OCI-LY1 (cell line): ENCODE measurements at regions not wholly inside any gene's neighbourhood (a gene's known extent, or its start where the extent isn't known, plus 50 kb on each side); places are given as distances from the start of the nearest gene placed in this dataset.

Source experiments
- H2AFZ ChIP-seq: fragments of 200-600 bp; sonication (generic), shearing (Covaris generic); 2 replicates; pipeline ENCODE4 v1.6.0; 2014; ENCODE audit warnings: antibody characterized with exemption, mild to moderate bottlenecking, low read length
- H3F3A ChIP-seq: fragments of 200-600 bp; sonication (generic), shearing (Covaris generic); 2 replicates; pipeline ENCODE4 v1.6.0; 2014; ENCODE audit warnings: mild to moderate bottlenecking, antibody characterized with exemption, low read length, moderate library complexity; ENCODE audit not compliant: insufficient read depth
- H3K27ac ChIP-seq: fragments of 200-600 bp; sonication (generic); 2 replicates; pipeline ENCODE4 v1.5.1; 2014; ENCODE audit warnings: low read length, mixed run types, mild to moderate bottlenecking, low read depth; ENCODE audit not compliant: poor library complexity, severe bottlenecking
- H3K27me3 ChIP-seq: fragments of 200-600 bp; sonication (generic); 2 replicates; pipeline ENCODE4 v1.6.0; 2014; ENCODE audit warnings: antibody characterized with exemption, mild to moderate bottlenecking, low read length, moderate library complexity; ENCODE audit not compliant: insufficient read depth
- H3K36me3 ChIP-seq: fragments of 200-600 bp; sonication (generic); 2 replicates; pipeline ENCODE4 v1.6.1; 2014; ENCODE audit warnings: mild to moderate bottlenecking, antibody characterized with exemption, low read length, moderate library complexity, mixed read lengths; ENCODE audit not compliant: insufficient read depth
- H3K4me1 ChIP-seq: fragments of 200-600 bp; sonication (generic); 2 replicates; pipeline ENCODE4 v1.5.1; 2014; ENCODE audit warnings: mild to moderate bottlenecking, low read length, moderate library complexity; ENCODE audit not compliant: insufficient read depth, severe bottlenecking
- H3K4me2 ChIP-seq: fragments of 200-600 bp; sonication (generic), shearing (Covaris generic); 2 replicates; pipeline ENCODE4 v1.6.1; 2014; ENCODE audit warnings: low read length
- H3K4me3 ChIP-seq: fragments of 200-600 bp; sonication (generic); 2 replicates; pipeline ENCODE4 v1.5.1; 2014; ENCODE audit warnings: low read length, low read depth, mild to moderate bottlenecking, mixed read lengths; ENCODE audit not compliant: poor library complexity, severe bottlenecking
- H3K79me2 ChIP-seq: fragments of 200-600 bp; shearing (Covaris generic); 2 replicates; pipeline ENCODE4 v1.6.1; 2016; ENCODE audit warnings: mixed run types, low read length, mixed read lengths; ENCODE audit not compliant: insufficient read depth
- H3K9ac ChIP-seq: fragments of 200-600 bp; sonication (generic), shearing (Covaris generic); 2 replicates; pipeline ENCODE4 v1.6.1; 2014; ENCODE audit warnings: mild to moderate bottlenecking, low read length, mixed read lengths
- H3K9me2 ChIP-seq: fragments of 200-600 bp; sonication (generic), shearing (Covaris generic); 2 replicates; pipeline ENCODE4 v1.6.1; 2014; ENCODE audit warnings: low read depth, mild to moderate bottlenecking, low read length, mixed read lengths
- H3K9me3 ChIP-seq: fragments of 200-600 bp; shearing (Covaris generic); 2 replicates; pipeline ENCODE4 v1.6.1; 2014; ENCODE audit warnings: low read length, mixed read lengths
- H4K20me1 ChIP-seq: fragments of 200-600 bp; sonication (generic), shearing (Covaris generic); 2 replicates; pipeline ENCODE4 v1.6.0; 2016; ENCODE audit warnings: mild to moderate bottlenecking, low read length; ENCODE audit not compliant: insufficient read depth
- EZH2 ChIP-seq: fragments of 200-600 bp; sonication (generic), shearing (Covaris generic); IDR thresholded peaks from 2 replicates; pipeline ENCODE4 v1.8.0; 2017; ENCODE audit warnings: borderline replicate concordance, mixed run types, mild to moderate bottlenecking, antibody characterized with exemption, low read length, moderate library complexity, mixed read lengths
- TF ChIP-seq, protein P1 (sequence below): fragments of 200-600 bp; sonication (generic), shearing (Covaris generic); IDR thresholded peaks from 2 replicates; pipeline ENCODE4 v1.5.1; 2017; ENCODE audit warnings: mild to moderate bottlenecking, antibody characterized with exemption, low read length, moderate library complexity, mixed read lengths

DNA sequence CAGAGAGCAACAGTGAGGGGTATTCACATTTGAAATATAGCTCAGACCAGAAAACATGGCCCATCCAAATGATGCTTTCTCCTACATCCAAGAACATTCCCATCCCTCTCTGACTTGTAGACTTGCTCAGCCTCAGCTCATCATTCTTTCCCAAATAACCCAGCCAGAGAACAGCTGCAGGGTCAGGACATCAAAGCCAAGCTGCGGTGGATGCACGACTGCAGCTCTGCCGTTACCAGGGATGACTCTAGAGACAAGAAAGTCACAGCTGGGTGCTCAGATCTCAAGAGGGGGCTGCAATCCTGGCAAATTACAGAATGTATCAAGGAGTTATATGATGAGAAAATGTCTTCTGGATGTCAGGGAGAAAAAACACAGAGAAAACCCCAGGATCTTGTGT is 944.3 kb downstream of the NTRK3 start:
- Histone ChIP-seq H3K4me3 (no peak overlapping the region), H3K9me3 (no peaks in the 10 kb centered on the region), H3K4me1 (no peaks in the 10 kb centered on the region)

DNA sequence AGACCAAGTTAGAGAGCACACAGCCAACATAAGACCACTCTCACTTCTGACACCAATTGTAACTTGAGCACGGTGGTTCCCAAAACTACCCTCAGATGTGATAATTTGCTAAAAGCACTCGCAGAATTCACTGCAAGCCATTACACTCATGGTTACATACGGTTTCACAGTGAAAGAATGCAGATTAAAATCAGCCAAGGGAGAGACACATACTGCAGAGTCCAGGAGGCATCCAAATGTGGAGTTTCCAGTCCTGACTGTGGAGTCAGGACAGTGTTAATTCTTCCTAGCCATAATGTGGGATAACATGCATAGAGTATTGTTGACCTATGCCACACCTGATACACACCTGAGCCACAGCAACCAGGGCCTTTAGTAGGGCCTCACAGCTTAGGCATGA is 956.4 kb downstream of the NTRK3 start:
- Histone ChIP-seq H4K20me1 (no peaks in the 10 kb centered on the region), H3K4me1 (no peaks in the 10 kb centered on the region), H3K9ac (no peak overlapping the region), H3K4me2 (no peak overlapping the region), H3K9me3 (no peaks in the 10 kb centered on the region), H3K27ac (no peak overlapping the region), H3K79me2 (no peaks in the 10 kb centered on the region), H3K27me3 (no peaks in the 10 kb centered on the region), H2AFZ (no peak overlapping the region), H3K9me2 (no peaks in the 10 kb centered on the region), H3F3A (no peaks in the 10 kb centered on the region), H3K36me3 (no peaks in the 10 kb centered on the region), H3K4me3 (no peak overlapping the region)
- TF ChIP-seq EZH2, result no peak
- TF ChIP-seq, protein P1, sequence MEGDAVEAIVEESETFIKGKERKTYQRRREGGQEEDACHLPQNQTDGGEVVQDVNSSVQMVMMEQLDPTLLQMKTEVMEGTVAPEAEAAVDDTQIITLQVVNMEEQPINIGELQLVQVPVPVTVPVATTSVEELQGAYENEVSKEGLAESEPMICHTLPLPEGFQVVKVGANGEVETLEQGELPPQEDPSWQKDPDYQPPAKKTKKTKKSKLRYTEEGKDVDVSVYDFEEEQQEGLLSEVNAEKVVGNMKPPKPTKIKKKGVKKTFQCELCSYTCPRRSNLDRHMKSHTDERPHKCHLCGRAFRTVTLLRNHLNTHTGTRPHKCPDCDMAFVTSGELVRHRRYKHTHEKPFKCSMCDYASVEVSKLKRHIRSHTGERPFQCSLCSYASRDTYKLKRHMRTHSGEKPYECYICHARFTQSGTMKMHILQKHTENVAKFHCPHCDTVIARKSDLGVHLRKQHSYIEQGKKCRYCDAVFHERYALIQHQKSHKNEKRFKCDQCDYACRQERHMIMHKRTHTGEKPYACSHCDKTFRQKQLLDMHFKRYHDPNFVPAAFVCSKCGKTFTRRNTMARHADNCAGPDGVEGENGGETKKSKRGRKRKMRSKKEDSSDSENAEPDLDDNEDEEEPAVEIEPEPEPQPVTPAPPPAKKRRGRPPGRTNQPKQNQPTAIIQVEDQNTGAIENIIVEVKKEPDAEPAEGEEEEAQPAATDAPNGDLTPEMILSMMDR, result no peak

More for the DNA sequence above, 944.3 kb downstream of the NTRK3 start:
- Histone ChIP-seq H3K27ac (no peak overlapping the region), H3K27me3 (no peaks in the 10 kb centered on the region), H3K36me3 (no peaks in the 10 kb centered on the region), H3K4me2 (no peak overlapping the region), H4K20me1 (no peaks in the 10 kb centered on the region), H3K9ac (no peak overlapping the region), H2AFZ (no peak overlapping the region), H3F3A (no peaks in the 10 kb centered on the region), H3K9me2 (no peaks in the 10 kb centered on the region), H3K79me2 (no peaks in the 10 kb centered on the region)
- TF ChIP-seq, protein P1, result no peak
- TF ChIP-seq EZH2, result no peak

DNA sequence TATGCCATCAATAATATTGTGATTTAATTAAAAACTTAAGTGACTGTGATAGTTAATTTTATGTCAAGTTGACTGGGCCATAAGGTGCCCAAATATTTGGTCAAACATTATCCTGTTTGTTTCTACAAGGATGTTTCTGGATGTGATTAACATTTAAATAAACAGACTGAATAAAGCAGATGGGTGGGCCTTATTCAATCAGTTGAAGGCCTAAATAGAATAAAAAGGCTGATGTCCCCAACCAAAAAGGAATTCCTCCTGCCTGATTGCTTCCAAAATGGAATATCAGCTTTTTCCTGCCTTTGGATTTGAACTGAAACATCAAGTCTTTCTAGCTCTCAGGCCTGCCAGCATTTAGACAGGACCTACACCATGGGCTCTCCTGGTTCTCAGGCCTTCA is 961.7 kb downstream of the NTRK3 start:
- no peaks in the 10 kb centered on the region for H3K9me2 ChIP-seq
- no peak overlapping the region for H3K9ac ChIP-seq
- no peaks in the 10 kb centered on the region for H3K36me3 ChIP-seq
- H3F3A ChIP-seq, result no peaks in the 10 kb centered on the region
- H3K9me3 ChIP-seq, result no peaks in the 10 kb centered on the region
- TF ChIP-seq, protein P1, result no peak
- no peak for TF ChIP-seq EZH2
- no peaks in the 10 kb centered on the region for H4K20me1 ChIP-seq
- H3K4me3 ChIP-seq, result no peak overlapping the region
- H3K27ac ChIP-seq, result no peak overlapping the region
- H2AFZ ChIP-seq, result no peak overlapping the region
- no peaks in the 10 kb centered on the region for H3K79me2 ChIP-seq
- no peaks in the 10 kb centered on the region for H3K27me3 ChIP-seq
- no peak overlapping the region for H3K4me2 ChIP-seq
- H3K4me1 ChIP-seq, result no peaks in the 10 kb centered on the region
